ENCODE measurements at regions not wholly inside any gene's neighbourhood (a gene's known extent, or its start where the extent isn't known, plus 50 kb on each side); places are given as distances from the start of the nearest gene placed in this dataset.

GRCh38 chr12:126974779-126975178 lies 1292.2 kb upstream of the TMEM132C start:
- TF ChIP-seq CTCF (IDR thresholded peaks at IDR 0.05; ENCODE audit: low read length) (no peak), EZH2 (IDR thresholded peaks at IDR 0.05; ENCODE audit: borderline replicate concordance, low read length) (no peak)
